GM12872 (cell line): ENCODE measurements at regions not wholly inside any gene's neighbourhood (a gene's known extent, or its start where the extent isn't known, plus 50 kb on each side); places are given as distances from the start of the nearest gene placed in this dataset.
A peak's percentile ranks its signal among the peaks of the same experiment; 100 is the strongest.

Experiments used
- TF ChIP-seq, protein P1 (sequence below): IDR thresholded peaks from 3 replicates; pipeline ENCODE4 v1.5.1; 2011; ENCODE audit warnings: low read depth, mild to moderate bottlenecking, low read length, moderate library complexity; ENCODE audit not compliant: insufficient read depth

GRCh38 chr11:26126741-26127140, 205.2 kb upstream of the ANO3 start:
- TF ChIP-seq, protein P1, sequence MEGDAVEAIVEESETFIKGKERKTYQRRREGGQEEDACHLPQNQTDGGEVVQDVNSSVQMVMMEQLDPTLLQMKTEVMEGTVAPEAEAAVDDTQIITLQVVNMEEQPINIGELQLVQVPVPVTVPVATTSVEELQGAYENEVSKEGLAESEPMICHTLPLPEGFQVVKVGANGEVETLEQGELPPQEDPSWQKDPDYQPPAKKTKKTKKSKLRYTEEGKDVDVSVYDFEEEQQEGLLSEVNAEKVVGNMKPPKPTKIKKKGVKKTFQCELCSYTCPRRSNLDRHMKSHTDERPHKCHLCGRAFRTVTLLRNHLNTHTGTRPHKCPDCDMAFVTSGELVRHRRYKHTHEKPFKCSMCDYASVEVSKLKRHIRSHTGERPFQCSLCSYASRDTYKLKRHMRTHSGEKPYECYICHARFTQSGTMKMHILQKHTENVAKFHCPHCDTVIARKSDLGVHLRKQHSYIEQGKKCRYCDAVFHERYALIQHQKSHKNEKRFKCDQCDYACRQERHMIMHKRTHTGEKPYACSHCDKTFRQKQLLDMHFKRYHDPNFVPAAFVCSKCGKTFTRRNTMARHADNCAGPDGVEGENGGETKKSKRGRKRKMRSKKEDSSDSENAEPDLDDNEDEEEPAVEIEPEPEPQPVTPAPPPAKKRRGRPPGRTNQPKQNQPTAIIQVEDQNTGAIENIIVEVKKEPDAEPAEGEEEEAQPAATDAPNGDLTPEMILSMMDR, result no peak

DNA sequence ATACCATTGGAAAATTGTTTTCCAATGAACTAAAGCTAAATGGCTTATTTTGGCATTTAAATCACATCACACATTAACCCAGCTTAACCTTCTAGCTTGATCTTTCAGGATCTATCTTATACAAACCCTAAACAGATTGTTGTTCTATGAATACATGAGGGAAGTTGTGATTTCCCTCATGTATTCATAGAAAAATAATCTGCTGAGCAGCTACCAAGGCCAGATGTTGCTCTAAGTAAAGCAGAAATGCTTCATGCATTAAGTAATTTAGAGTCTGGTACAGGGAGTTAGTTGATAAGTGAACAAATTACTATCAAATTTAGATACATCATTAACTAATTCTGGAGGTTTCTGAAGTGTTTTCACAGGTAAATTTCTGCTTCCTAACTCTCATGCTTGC, 204.6 kb upstream of the ANO3 start:
- TF ChIP-seq, protein P1, result no peak

- TF ChIP-seq, protein P1, result no peak
These were observed 200.5 kb upstream of the ANO3 start for GRCh38 chr11:26131406-26131805.

GRCh38 chr11:26134053-26134452, 197.9 kb upstream of the ANO3 start:
- TF ChIP-seq, protein P1, result no peak

DNA sequence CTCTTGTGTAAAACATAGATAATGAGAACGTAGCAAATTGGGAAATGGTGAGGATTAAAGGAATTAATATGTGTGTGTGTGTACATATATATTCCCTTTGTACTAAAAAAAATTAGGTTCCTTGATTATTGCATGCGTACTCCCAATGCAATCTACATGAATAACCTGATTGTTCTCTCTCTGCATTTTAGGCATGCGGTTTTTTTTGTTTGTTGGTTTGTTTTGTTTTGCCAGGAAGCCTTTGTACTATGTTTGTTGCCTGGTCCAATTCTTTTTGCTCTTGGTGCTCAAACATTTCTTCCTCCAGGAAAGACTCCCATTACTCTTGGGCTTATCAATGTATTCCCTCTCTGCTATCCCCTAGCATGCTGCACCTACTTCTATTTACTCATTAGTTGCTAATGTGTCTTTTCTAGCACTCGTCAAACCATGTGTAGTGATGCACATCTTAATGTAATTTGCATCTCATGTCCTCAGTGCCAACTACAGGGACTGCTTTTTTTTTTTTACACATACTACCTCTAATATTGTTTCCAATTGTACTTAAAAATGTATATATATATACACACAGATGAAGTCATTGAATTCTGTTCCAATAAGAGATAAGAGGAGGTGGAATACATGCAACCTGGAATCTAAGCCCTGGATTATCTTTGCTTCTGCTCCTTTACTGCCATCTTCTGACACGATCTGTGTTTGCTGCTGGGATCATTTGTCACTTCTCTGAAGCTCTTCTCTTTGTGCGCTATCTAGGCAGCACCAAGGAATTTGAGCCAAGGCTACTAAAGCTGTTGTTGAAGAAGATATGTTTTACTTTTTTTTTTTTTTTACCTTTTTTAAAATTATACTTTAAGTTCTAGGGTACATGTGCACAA, 197.2 kb upstream of the ANO3 start:
- TF ChIP-seq, protein P1, result peak; percentile 46; the same call in 1 of the 3 replicates

GRCh38 chr11:26137651-26138050, 194.3 kb upstream of the ANO3 start:
- TF ChIP-seq, protein P1, result no peak

- TF ChIP-seq, protein P1, result no peak
These were observed 189.0 kb upstream of the ANO3 start for GRCh38 chr11:26142891-26143290.
